ENCODE measurements at regions not wholly inside any gene's neighbourhood (a gene's known extent, or its start where the extent isn't known, plus 50 kb on each side); places are given as distances from the start of the nearest gene placed in this dataset.

DNA sequence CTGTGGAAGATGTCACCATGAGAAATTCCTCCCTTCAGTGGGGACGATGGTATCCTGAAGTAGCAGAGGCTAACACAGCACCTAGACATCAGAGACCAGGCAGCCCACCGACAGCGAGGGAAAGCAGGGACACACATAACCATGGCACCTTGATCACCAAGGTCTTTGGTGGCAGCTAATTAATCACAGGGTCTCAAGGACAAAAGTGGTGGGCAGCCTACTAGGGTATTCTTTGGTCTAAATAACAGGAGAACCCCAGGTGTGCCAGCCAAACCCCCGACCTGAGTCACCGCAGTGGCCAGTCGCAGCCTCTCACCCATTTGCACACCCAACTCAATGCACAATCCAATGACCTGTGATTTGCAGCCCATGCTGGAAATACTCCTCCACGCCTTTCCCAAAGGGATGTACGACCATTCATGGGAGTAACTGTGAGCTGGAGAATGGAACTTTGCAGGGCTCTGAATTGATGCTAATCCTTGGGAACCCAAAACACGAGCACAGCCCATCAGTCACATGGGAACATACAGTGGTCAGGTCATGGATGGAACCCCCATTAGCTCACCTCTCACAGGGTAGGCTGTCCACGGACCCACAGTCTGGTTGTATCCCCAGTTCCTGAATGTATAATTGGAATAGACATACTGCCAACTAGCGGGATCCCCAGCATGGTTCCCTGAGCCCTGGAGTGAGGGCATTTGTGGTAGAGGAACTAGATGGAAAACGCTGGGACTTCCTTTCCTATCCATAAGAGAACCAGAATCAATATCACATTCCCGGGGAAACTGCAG, 58.7 kb upstream of the C14orf180 start:
- no peak for DNase-seq (ENCODE audit: extremely low read depth, low read depth, low spot score)

DNA sequence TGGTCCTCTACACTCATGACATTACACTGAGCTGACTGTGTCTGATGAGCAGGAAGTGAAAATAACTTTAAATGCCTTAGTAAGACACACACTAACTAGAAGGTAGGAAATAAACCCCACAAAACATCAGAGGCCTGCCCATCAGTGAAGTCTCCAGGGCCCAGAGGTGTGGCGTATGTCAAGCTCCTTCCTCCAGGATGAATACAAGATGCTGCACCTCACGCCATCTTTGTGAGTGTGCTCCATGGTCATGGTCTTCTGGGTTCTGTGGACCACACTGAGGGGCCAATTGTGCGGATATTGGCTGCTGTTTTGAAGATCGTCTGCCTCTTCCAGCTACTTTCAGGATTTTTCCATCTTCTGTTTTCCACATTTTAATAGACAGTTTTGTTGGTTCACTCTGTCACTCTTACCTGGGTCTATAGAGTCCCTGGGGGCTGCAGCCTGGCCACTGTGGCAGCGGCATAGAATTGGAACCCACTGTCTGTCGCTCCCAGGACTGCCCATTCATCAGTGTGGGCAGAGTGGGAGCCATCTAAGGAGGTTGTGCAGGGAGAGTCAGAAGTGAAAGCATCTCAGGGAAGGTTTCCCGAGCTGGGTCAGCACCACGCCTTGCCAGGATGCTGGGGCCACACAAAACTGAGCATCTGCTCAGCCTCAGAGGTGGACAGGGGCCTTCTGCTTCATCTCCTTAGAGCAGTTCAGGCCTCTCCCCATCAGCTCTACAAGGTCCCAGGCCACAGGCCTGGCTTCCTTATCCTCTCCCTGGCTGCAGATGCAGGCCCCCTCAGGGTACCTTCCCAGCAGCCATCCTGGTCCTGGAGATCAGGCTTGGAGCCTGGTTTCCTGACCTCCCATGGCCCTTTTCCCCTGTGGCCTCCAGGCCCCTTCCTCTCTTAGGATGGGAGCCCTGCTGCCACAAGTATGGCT, 57.5 kb upstream of the C14orf180 start:
- DNase-seq (ENCODE audit: extremely low read depth, low read depth, low spot score): no peak

DNA sequence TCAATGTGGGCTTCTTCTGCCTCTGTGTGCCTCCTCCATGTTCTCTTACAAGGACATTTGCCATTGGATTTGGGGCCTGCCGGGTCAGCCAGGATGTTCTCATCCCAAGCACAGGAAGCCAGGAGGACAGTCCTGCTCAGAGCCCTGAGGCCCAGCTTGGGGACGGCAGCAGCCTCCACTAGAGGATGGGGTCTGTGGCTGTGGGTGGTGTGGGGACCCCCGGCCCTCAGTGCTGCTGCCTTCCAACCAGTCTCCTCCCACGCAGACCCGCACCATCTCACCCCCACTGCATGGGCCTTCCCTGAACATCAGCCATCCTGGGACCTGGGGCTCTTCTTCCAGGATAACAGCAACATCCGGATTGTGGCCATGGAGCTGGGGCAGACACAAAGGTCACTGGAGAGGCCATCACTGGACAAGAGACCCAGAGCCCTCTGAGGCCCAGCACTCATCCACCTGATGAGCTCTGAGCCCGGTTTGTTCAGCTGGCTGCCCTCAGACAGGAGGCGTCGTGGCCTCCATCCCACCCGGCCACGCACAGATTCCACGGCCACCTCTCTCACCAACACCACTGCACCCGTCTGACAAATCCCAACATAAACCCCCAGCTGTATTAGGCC, 56.5 kb upstream of the C14orf180 start:
- DNase-seq (ENCODE audit: extremely low read depth, low read depth, low spot score): no peak

DNA sequence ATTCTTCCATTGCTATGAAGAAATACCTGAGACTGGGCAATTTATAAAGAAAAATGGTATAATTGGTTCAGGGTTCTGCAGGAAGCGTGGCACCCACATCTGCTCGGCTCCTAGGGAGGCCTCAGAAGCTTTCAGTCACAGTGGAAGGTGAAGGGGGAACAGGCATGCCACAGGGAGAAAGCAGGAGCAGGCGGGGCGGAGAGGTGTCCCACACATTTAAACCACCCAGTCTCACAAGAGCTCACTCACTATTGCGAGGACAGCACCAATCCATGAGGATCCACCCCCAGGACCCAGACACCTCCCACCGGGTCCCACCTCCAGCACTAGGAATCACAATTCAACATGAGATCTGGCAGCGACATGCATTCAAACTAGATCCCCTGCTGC, 56.0 kb upstream of the C14orf180 start:
- DNase-seq (ENCODE audit: extremely low read depth, low read depth, low spot score): no peak

DNA sequence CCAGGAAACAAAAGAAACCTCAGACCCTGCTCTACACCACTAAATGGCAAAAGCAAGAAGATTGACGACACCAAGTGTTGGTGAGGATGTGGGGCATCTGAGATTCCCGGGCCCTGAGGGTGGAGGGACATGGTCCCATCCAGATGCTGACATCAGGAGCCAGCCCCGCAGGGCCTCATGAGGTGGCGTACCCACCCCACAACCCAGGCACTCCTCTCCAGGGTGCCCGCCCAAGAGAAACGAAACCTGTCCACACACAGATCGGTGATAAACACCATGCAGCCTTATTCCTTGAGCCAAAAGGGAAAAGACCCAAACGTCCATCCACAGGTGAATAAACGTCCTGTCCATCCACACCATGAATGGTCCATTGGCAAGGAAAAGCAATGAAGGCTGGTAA, 54.8 kb upstream of the C14orf180 start:
- DNase-seq (ENCODE audit: extremely low read depth, low read depth, low spot score): no peak

DNA sequence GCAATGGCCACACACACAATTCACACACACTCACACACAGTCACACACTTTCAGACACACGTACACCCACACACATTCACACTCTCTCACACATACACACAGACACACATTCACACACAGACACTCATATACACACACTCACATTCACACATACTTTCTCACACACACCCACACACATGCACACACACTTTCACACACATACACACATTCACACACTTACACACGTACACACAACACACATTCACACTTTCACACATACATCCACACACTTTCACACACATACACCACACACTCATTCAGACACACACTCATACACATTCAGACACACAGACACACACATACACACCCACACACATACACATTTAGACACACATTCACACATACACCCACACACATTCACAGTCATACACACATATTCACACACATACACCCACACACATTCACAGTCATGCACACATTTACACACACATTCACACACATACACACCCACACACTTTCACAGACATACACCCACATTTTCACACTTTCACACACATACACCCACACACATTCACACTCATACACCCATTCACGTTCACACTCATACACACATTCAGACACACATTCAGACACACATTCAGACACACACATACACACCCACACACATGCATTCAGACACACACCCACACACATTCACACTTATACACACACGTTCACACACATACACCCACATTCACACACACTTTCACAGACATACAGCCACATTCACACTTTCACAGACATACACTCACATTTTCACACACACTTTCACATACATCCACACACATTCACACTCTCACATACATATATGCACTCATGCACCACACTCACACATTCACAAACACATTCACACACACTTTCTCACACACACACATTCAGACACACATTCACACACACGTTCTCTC, 52.6 kb upstream of the C14orf180 start:
- DNase-seq (ENCODE audit: extremely low read depth, low read depth, low spot score): no peak

DNA sequence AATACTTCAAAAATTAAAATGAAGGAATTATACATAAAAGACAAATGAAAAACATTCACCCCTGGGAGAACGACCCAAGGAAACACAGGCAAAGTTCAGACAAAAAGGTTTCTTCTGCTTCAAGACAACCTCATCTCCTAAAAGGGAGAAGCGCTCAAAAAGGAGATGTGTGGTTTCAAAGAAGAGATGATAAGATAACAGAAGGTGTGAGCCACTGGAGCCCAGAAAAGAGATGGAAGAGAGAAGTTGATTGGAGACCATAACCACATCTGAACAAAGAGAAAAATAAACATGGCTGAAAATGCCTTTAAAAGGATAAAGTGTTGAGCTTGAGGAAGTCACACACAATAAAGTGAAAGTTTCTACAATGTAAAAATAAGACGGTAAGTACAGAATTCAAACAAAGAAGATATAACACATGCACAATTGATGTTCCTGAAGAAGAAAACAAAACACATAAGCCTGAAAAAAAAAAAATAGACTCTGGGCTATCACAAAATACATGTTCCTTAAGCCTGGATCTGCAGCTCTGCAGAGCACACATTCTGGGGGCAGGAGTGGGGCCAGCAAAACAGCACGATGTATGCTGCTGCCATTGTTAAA, 51.6 kb upstream of the C14orf180 start:
- no peak for DNase-seq (ENCODE audit: extremely low read depth, low read depth, low spot score)

DNA sequence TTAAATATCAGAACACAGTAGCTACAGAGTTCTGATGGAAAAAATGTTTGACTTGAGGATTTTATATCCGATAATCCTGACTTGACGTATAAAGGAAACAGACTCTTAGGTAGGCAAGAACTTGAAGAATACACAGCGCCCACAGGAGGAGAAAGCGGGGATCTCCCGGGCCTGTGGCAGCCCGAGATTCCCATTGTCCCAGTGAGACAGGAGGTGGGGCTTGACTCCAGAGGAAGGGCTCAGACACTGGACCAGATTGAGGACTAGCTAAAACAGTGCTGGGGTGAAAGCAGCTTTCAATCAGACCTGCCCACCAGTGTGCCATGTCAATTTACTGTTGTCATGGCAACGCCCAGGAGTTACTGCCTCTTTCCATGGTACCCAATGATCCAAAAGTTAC, 51.1 kb upstream of the C14orf180 start:
- DNase-seq (ENCODE audit: extremely low read depth, low read depth, low spot score): no peak

All from glomerular endothelial cell (primary cell).